HUES48 (cell line): ENCODE measurements at regions not wholly inside any gene's neighbourhood (a gene's known extent, or its start where the extent isn't known, plus 50 kb on each side); places are given as distances from the start of the nearest gene placed in this dataset.
A peak's percentile ranks its signal among the peaks of the same experiment; 100 is the strongest.

ENCODE experiments used
- H3K27ac ChIP-seq: one replicate; pipeline ENCODE4 v1.7.0; 2013; ENCODE audit warnings: low read depth, low read length, inconsistent platforms
- H3K27me3 ChIP-seq: 2 replicates; pipeline ENCODE4 v1.6.1; 2013; ENCODE audit warnings: mild to moderate bottlenecking, low read length; ENCODE audit not compliant: control insufficient read depth, insufficient read depth
- H3K36me3 ChIP-seq: 2 replicates; pipeline ENCODE4 v1.6.1; 2013; ENCODE audit warnings: low read length; ENCODE audit not compliant: control insufficient read depth, insufficient read depth
- H3K4me1 ChIP-seq: 2 replicates; pipeline ENCODE4 v1.6.1; 2013; ENCODE audit warnings: mild to moderate bottlenecking, low read length; ENCODE audit not compliant: control insufficient read depth, insufficient read depth
- H3K4me3 ChIP-seq: 2 replicates; pipeline ENCODE4 v1.5.1; 2013; ENCODE audit warnings: mild to moderate bottlenecking, low read depth, low read length
- H3K9ac ChIP-seq: 2 replicates; pipeline ENCODE4 v1.6.1; 2013; ENCODE audit warnings: mild to moderate bottlenecking, low read depth, low read length, moderate library complexity
- H3K9me3 ChIP-seq: 2 replicates; pipeline ENCODE4 v1.6.1; 2013; ENCODE audit warnings: low read length; ENCODE audit not compliant: control insufficient read depth, insufficient read depth

DNA sequence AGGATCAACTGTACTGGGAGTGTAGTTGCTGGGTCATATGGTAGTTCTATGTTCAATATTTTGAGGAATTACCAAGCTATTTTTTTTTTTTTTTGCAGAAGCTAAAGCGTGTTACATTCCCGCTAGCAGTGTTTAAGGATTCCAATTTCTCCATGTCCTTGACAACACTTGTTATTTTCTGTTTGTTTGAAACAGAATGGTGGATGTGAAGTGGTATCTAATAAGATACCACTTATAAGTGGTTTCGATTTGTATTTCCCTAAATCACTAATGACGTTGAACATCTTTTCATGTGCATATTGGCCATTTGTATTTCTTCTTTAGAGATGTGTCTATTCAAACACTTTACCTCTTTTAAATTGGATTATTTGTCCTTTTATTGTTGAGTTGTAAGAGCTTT is 112.2 kb downstream of the DISP1 start:
- Histone ChIP-seq H3K4me1 (peaks cover 35% of the 10 kb centered on the region), H3K4me3 (no peak overlapping the region), H3K9ac (no peak overlapping the region), H3K36me3 (no peaks in the 10 kb centered on the region), H3K27ac (no peak overlapping the region), H3K9me3 (no peaks in the 10 kb centered on the region), H3K27me3 (no peaks in the 10 kb centered on the region)

- no peaks in the 10 kb centered on the region for H3K9me3 ChIP-seq
- H3K4me3 ChIP-seq, result peak overlapping the region; percentile 35
- peaks cover 35% of the 10 kb centered on the region for H3K4me1 ChIP-seq
- no peaks in the 10 kb centered on the region for H3K27me3 ChIP-seq
- H3K9ac ChIP-seq, result no peak overlapping the region
- H3K27ac ChIP-seq, result peak overlapping the region; percentile 69
- no peaks in the 10 kb centered on the region for H3K36me3 ChIP-seq
Observed at GRCh38 chr1:222928212-222928611, 113.4 kb downstream of the DISP1 start.

- no peaks in the 10 kb centered on the region for H3K36me3 ChIP-seq
- no peaks in the 10 kb centered on the region for H3K9me3 ChIP-seq
- H3K27me3 ChIP-seq, result no peaks in the 10 kb centered on the region
- no peak overlapping the region for H3K9ac ChIP-seq
- peaks cover 30% of the 10 kb centered on the region for H3K4me1 ChIP-seq
- no peak overlapping the region for H3K4me3 ChIP-seq
- no peak overlapping the region for H3K27ac ChIP-seq
Observed at GRCh38 chr1:222930070-222930469, 115.2 kb downstream of the DISP1 start.

DNA sequence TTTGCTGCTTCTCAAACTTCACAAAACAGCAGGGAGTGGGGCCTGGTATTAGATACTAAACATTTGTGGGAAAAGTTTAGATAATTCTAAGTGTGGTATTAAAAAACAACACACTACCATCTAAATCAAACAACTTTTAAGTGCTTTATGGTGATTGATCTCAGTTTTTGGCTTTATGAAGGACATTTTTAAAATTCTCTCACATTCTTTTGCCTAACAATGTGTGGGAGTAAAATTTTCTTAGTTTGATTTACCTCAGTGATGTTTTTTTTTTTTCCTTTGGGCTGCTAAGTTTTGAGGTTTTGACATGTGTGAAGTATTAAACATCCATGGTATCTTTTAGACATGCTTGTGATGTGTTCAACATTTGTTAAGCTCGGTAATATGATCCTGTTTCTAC is 116.2 kb downstream of the DISP1 start:
- Histone ChIP-seq H3K9ac (no peak overlapping the region), H3K9me3 (no peaks in the 10 kb centered on the region), H3K4me3 (no peak overlapping the region), H3K27me3 (no peaks in the 10 kb centered on the region), H3K36me3 (no peaks in the 10 kb centered on the region), H3K27ac (no peak overlapping the region), H3K4me1 (peaks cover 23% of the 10 kb centered on the region)

GRCh38 chr1:222933273-222933672 is 118.4 kb downstream of the DISP1 start:
- Histone ChIP-seq H3K9me3 (no peaks in the 10 kb centered on the region), H3K4me3 (no peak overlapping the region)

GRCh38 chr1:222935239-222935900 is 120.5 kb downstream of the DISP1 start:
- Histone ChIP-seq H3K27ac (no peak overlapping the region), H3K4me1 (peaks cover 6% of the 10 kb centered on the region; the same call in 1 of the 2 replicates), H3K9ac (no peak overlapping the region), H3K36me3 (no peaks in the 10 kb centered on the region), H3K27me3 (no peaks in the 10 kb centered on the region), H3K9me3 (no peaks in the 10 kb centered on the region), H3K4me3 (no peak overlapping the region)

More at GRCh38 chr1:222933273-222933672, 118.4 kb downstream of the DISP1 start:
- H3K27me3 ChIP-seq, result no peaks in the 10 kb centered on the region
- H3K9ac ChIP-seq, result no peak overlapping the region
- H3K36me3 ChIP-seq, result no peaks in the 10 kb centered on the region
- no peak overlapping the region for H3K27ac ChIP-seq
- H3K4me1 ChIP-seq, result peaks cover 12% of the 10 kb centered on the region

DNA sequence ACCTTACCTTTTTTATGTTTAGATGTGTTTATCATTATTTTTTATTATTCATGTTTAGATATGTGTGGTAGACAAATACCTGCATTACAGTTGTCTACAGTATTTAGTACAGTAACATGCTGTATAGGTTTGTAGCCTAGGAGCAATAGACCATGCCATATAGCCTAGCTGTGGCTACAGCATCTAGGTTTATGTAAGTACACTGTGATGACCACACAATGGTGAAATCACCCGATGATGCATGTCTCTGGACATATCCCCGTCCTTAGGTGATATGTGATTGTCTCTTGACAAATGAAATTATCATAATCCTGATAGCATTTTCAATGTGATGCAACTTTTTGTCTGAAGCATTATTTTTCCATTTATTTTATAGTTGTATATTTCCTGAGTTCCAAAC is 121.2 kb downstream of the DISP1 start:
- no peaks in the 10 kb centered on the region for H3K9me3 ChIP-seq
- H3K36me3 ChIP-seq, result no peaks in the 10 kb centered on the region
- no peaks in the 10 kb centered on the region for H3K27me3 ChIP-seq
- no peak overlapping the region for H3K27ac ChIP-seq
- H3K9ac ChIP-seq, result no peak overlapping the region
- H3K4me3 ChIP-seq, result no peak overlapping the region
- peaks cover 7% of the 10 kb centered on the region; the same call in 1 of the 2 replicates for H3K4me1 ChIP-seq

- no peaks in the 10 kb centered on the region for H3K27me3 ChIP-seq
- no peaks in the 10 kb centered on the region for H3K9me3 ChIP-seq
- H3K4me3 ChIP-seq, result no peak overlapping the region
- H3K4me1 ChIP-seq, result peaks cover 9% of the 10 kb centered on the region
- H3K36me3 ChIP-seq, result no peaks in the 10 kb centered on the region
- H3K27ac ChIP-seq, result no peak overlapping the region
- no peak overlapping the region for H3K9ac ChIP-seq
Observed at GRCh38 chr1:222938986-222939385, 124.1 kb downstream of the DISP1 start.

DNA sequence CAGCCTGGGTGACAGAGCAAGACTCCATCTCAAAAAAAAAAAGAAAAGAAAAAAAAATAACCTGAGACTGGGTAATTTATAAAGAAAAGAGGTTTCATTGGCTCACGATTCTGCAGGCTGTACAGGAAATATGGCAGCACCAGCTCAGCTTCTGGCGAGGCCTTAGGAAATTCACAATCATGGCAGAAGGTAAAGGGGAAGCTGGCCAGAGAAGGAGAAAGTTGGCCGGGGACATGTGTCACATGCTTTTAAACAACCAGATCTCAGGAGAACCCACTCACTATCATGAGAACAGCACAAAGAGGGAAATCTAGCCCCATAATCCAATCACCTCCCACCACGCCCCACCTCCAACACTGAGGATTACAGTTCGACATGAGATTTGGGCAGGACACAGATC is 125.3 kb downstream of the DISP1 start:
- Histone ChIP-seq H3K27me3 (no peaks in the 10 kb centered on the region), H3K36me3 (no peaks in the 10 kb centered on the region), H3K27ac (no peak overlapping the region)

GRCh38 chr1:222940906-222941305 is 126.1 kb downstream of the DISP1 start:
- peaks cover 9% of the 10 kb centered on the region for H3K4me1 ChIP-seq
- no peak overlapping the region for H3K4me3 ChIP-seq
- no peaks in the 10 kb centered on the region for H3K9me3 ChIP-seq
- no peak overlapping the region for H3K27ac ChIP-seq
- H3K9ac ChIP-seq, result no peak overlapping the region
- H3K27me3 ChIP-seq, result no peaks in the 10 kb centered on the region
- H3K36me3 ChIP-seq, result no peaks in the 10 kb centered on the region

More for the DNA sequence above, 125.3 kb downstream of the DISP1 start:
- H3K4me3 ChIP-seq, result no peak overlapping the region
- peaks cover 9% of the 10 kb centered on the region for H3K4me1 ChIP-seq
- H3K9me3 ChIP-seq, result no peaks in the 10 kb centered on the region
- no peak overlapping the region for H3K9ac ChIP-seq

DNA sequence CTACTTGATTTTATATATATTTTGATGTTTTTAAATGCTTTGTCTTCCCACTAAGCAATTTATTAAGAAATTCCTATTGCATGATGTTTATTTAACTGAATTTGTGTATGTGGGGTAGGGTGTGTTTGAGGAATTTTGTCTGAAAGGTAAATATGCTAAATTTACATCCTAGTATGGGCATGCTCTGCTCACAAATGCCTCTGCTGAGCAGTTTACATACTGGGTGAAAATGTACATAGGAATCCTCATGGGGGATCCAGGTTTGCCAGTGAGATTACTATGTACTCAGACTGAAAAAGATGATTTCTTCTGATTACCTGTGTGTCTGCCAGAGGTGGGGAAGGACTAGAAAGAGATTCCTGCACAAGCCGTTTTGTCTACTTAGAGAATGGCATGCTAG is 126.6 kb downstream of the DISP1 start:
- Histone ChIP-seq H3K9me3 (no peaks in the 10 kb centered on the region), H3K9ac (no peak overlapping the region), H3K27ac (no peak overlapping the region), H3K27me3 (no peaks in the 10 kb centered on the region), H3K4me1 (peaks cover 9% of the 10 kb centered on the region), H3K36me3 (no peaks in the 10 kb centered on the region), H3K4me3 (no peak overlapping the region)
